ENCODE measurements at regions not wholly inside any gene's neighbourhood (a gene's known extent, or its start where the extent isn't known, plus 50 kb on each side); places are given as distances from the start of the nearest gene placed in this dataset.

GRCh38 chr2:8575038-8575833 lies 106.6 kb upstream of the ID2 start:
- TF ChIP-seq CTCF (IDR thresholded peaks at IDR 0.05 in 2 of 3, conservative IDR thresholded peaks at IDR 0.05 in 1 of 3; ENCODE audit: borderline replicate concordance in 1 of 3, insufficient read depth in 1 of 3, low read depth in 2 of 3, low read length in 2 of 3), result no peak
- TF ChIP-seq ATF3 (IDR thresholded peaks at IDR 0.05), result no peak
- TF ChIP-seq JUND (IDR thresholded peaks at IDR 0.05), result no peak
- no peak for TF ChIP-seq SIN3A (IDR thresholded peaks at IDR 0.05; ENCODE audit: low read depth)
- TF ChIP-seq POLR2AphosphoS5 (IDR thresholded peaks at IDR 0.05; ENCODE audit: low read depth, low read length), result no peak
